Thymus (tissue), 11 donors: ENCODE measurements at regions not wholly inside any gene's neighbourhood (a gene's known extent, or its start where the extent isn't known, plus 50 kb on each side); places are given as distances from the start of the nearest gene placed in this dataset.

Experiments used
- DNase-seq, 9 donors: peaks; one replicate each; pipeline ENCODE4 v3.0.0-alpha.2; 2013; ENCODE audit warnings: low spot score in 9 of 9, low read depth in 6 of 9, missing footprints in 1 of 9
- H3K27ac ChIP-seq, 2 donors: one replicate each; pipeline ENCODE4 v1.5.1; 2013; ENCODE audit warnings: control low read depth in 1 of 2, low read depth in 1 of 2, low read length in 1 of 2, mild to moderate bottlenecking in 1 of 2, moderate library complexity in 1 of 2
- H3K27me3 ChIP-seq, 2 donors: one replicate each; pipeline ENCODE4 v1.5.1; 2013; ENCODE audit warnings: low read length in 1 of 2; ENCODE audit not compliant: control insufficient read depth in 2 of 2, insufficient read depth in 1 of 2
- H3K36me3 ChIP-seq, 2 donors: one replicate each; pipeline ENCODE4 v1.5.1; 2013; ENCODE audit warnings: low read length in 1 of 2, mild to moderate bottlenecking in 1 of 2, moderate library complexity in 1 of 2; ENCODE audit not compliant: control insufficient read depth in 2 of 2, insufficient read depth in 2 of 2
- H3K4me1 ChIP-seq, 2 donors: one replicate each; pipeline ENCODE4 v1.5.1; 2013; ENCODE audit warnings: low read length in 2 of 2; ENCODE audit not compliant: control insufficient read depth in 2 of 2, insufficient read depth in 2 of 2
- H3K4me3 ChIP-seq, 2 donors: one replicate each; pipeline ENCODE4 v1.5.1; 2013; ENCODE audit warnings: low read length in 2 of 2, control low read depth in 1 of 2, mild to moderate bottlenecking in 1 of 2
- H3K9me3 ChIP-seq, 2 donors: one replicate each; pipeline ENCODE4 v1.5.1; 2013; ENCODE audit warnings: low read length in 1 of 2, mild to moderate bottlenecking in 1 of 2; ENCODE audit not compliant: control insufficient read depth in 2 of 2, insufficient read depth in 1 of 2
- WGBS: extraction: QIAGEN DNeasy Blood & Tissue Kit; methylation state at CpG from one replicate; pipeline ENCODE4 v1.1.7; 2013; 5-methylcytosine and 5-hydroxymethylcytosine counted together
- donor health status: healthy.

- Histone ChIP-seq H3K36me3 (no peaks in the 10 kb centered on the region), H3K27ac (no peak overlapping the region), H3K27me3 (no peaks in the 10 kb centered on the region), H3K4me3 (no peak overlapping the region), H3K9me3 (no peaks in the 10 kb centered on the region), H3K4me1 (no peaks in the 10 kb centered on the region)
- DNase-seq = no peak
- 48% methylated on average over 4 of the region's 4 CpGs for WGBS
These were observed 85.6 kb upstream of the MTPN start for GRCh38 chr7:136062625-136063325.

DNA sequence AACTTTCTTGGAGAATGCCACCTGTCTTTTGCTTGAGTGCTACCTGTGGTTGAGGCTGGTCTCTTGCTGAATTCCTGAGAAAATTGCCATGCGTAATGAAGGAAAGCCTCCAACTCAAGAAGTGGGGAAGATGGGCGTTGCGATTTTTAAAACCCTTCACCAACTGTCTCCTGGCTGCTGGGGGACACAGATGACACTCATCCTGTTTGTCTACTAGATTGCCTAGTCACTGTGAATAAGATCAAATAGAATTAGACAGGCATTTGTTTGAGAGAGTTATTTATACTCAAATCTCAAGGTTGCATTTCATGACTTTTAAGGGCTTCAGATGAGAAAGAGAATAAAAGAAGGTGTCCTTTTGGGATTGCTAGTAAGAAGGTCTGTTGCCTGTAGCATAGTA lies 84.3 kb upstream of the MTPN start:
- no peak overlapping the region for H3K27ac ChIP-seq
- H3K36me3 ChIP-seq = no peaks in the 10 kb centered on the region
- H3K4me1 ChIP-seq = no peaks in the 10 kb centered on the region
- WGBS = 94% methylated on average over 3 of the region's 3 CpGs
- no peak for DNase-seq
- no peak overlapping the region for H3K4me3 ChIP-seq
- no peaks in the 10 kb centered on the region for H3K27me3 ChIP-seq
- H3K9me3 ChIP-seq = no peaks in the 10 kb centered on the region

GRCh38 chr7:136058546-136058945 lies 81.4 kb upstream of the MTPN start:
- H3K9me3 ChIP-seq = no peaks in the 10 kb centered on the region
- no peak overlapping the region for H3K27ac ChIP-seq
- H3K36me3 ChIP-seq = no peaks in the 10 kb centered on the region
- no peaks in the 10 kb centered on the region for H3K27me3 ChIP-seq
- no peak for DNase-seq
- H3K4me3 ChIP-seq = no peak overlapping the region
- no peaks in the 10 kb centered on the region for H3K4me1 ChIP-seq

GRCh38 chr7:136057509-136057908 lies 80.3 kb upstream of the MTPN start:
- no peaks in the 10 kb centered on the region for H3K9me3 ChIP-seq
- 86% methylated on average over 6 of the region's 6 CpGs for WGBS
- no peak for DNase-seq

DNA sequence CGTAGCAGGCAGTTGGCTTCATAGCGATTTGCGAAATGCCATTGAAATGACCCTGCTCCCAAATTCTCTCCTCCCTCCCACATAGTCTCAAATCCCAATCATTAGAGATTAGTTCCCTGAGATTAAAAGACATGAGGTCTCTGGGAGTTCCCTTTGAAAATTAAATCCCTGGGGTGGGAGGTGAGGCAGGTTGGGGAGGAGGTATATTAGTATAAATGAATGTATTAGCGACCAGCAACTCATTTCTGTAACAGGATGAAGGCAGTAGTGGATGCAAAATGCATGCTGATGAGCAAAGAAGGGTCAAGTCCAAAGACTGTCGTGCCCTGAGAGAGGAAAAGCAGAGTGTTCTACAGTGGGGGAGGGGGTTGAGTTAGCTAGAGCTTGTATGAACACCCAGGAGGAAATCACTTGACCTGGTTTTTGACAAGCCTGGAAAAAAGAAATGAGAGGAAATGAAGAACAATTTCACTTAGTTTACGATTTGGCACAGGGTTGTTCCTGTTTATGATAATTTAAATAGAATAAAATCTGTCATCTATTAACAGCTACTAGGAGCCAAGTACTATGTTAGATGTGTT lies 79.6 kb upstream of the MTPN start:
- WGBS = 67% methylated on average over 6 of the region's 6 CpGs
- Histone ChIP-seq H3K27ac (no peak overlapping the region), H3K27me3 (no peaks in the 10 kb centered on the region), H3K9me3 (no peaks in the 10 kb centered on the region), H3K4me1 (no peaks in the 10 kb centered on the region), H3K4me3 (no peak overlapping the region), H3K36me3 (no peaks in the 10 kb centered on the region)
- DNase-seq = peak in 1 of 9 donors; percentile 25

More at GRCh38 chr7:136057509-136057908, 80.3 kb upstream of the MTPN start:
- no peaks in the 10 kb centered on the region for H3K36me3 ChIP-seq
- no peaks in the 10 kb centered on the region for H3K27me3 ChIP-seq
- no peaks in the 10 kb centered on the region for H3K4me1 ChIP-seq
- H3K4me3 ChIP-seq = no peak overlapping the region
- H3K27ac ChIP-seq = no peak overlapping the region

- H3K9me3 ChIP-seq = no peaks in the 10 kb centered on the region
- no peaks in the 10 kb centered on the region for H3K36me3 ChIP-seq
- 97% methylated on average over 2 of the region's 2 CpGs for WGBS
- H3K27ac ChIP-seq = no peak overlapping the region
- no peak overlapping the region for H3K4me3 ChIP-seq
- no peaks in the 10 kb centered on the region for H3K27me3 ChIP-seq
- H3K4me1 ChIP-seq = no peaks in the 10 kb centered on the region
- no peak for DNase-seq
These were observed 78.1 kb upstream of the MTPN start for GRCh38 chr7:136055266-136055665.

- Histone ChIP-seq H3K27ac (peak overlapping the region in 1 of 2 donors; percentile 20), H3K36me3 (no peaks in the 10 kb centered on the region), H3K4me3 (no peak overlapping the region), H3K27me3 (no peaks in the 10 kb centered on the region), H3K4me1 (no peaks in the 10 kb centered on the region), H3K9me3 (no peaks in the 10 kb centered on the region)
- WGBS = 98% methylated on average over 6 of the region's 6 CpGs
- DNase-seq = no peak
These were observed 76.7 kb upstream of the MTPN start for GRCh38 chr7:136053689-136054485.

DNA sequence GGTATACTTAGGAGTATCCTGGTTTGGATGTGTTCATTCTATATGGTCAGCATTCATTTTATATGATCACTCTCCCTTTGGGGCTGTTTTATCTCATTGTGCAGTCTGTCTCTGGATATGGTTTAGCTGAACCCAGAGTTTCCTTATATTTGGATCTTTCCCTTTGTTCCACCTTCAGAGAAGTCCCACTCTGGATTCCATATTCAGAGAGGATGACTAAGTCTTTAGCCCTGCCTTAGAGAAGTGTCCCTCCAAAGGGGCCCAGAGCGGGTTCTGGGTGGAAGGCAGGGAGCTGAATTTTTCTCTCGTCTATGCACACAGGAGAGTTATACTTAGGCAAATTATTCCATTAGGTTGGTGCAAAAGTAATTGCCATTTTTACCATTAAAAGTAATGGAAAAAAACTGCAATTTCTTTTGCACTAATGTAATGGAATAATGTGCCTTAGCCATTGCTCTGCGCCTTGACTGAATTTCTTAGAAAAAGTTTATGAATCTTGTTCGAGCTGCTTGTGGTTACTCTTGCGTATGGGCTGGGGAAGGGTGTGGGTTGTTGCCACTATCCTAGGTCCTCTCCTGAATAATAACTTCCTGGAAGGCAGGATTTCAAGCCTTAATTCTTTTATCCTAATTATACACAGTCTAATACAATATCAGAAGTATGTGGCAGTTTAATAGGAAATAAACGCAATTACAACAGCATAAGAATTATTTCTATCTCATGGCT lies 74.2 kb upstream of the MTPN start:
- Histone ChIP-seq H3K4me1 (no peaks in the 10 kb centered on the region), H3K27ac (no peak overlapping the region), H3K4me3 (no peak overlapping the region), H3K9me3 (no peaks in the 10 kb centered on the region), H3K36me3 (no peaks in the 10 kb centered on the region), H3K27me3 (no peaks in the 10 kb centered on the region)
- WGBS = 97% methylated on average over 6 of the region's 6 CpGs
- DNase-seq = no peak

- H3K4me3 ChIP-seq = no peak overlapping the region
- no peak overlapping the region for H3K27ac ChIP-seq
- no peak for DNase-seq
- H3K27me3 ChIP-seq = no peaks in the 10 kb centered on the region
- H3K9me3 ChIP-seq = no peaks in the 10 kb centered on the region
- no peaks in the 10 kb centered on the region for H3K36me3 ChIP-seq
- 93% methylated on average over 7 of the region's 7 CpGs for WGBS
- no peaks in the 10 kb centered on the region for H3K4me1 ChIP-seq
These were observed 73.3 kb upstream of the MTPN start for GRCh38 chr7:136050462-136050847.
